Astrocyte of the spinal cord (primary cell): ENCODE measurements at regions not wholly inside any gene's neighbourhood (a gene's known extent, or its start where the extent isn't known, plus 50 kb on each side); places are given as distances from the start of the nearest gene placed in this dataset.
"Not testable (repeated sequence)": the region's sequence is repeated elsewhere in the genome, so short reads cannot be mapped to it uniquely, and the experiment has no call there.

Source experiments
- DNase-seq: peaks from one replicate; pipeline ENCODE4 v3.0.0; 2011; ENCODE audit warnings: low read depth, low spot score
- H3K4me3 ChIP-seq: 2 replicates; pipeline ENCODE4 v1.5.1; 2011; ENCODE audit warnings: low read depth, mild to moderate bottlenecking, low read length, moderate library complexity
- in situ Hi-C: cut with HindIII; loops from 2 replicates; pipeline ENCODE4 v1.10.0; 2017; ENCODE audit warnings: low sequenced_read_pairs
- TF ChIP-seq, protein P1 (sequence below): IDR thresholded peaks from 2 replicates; pipeline ENCODE4 v1.5.1; 2012; ENCODE audit warnings: low read depth, mild to moderate bottlenecking, low read length, inconsistent platforms

DNA sequence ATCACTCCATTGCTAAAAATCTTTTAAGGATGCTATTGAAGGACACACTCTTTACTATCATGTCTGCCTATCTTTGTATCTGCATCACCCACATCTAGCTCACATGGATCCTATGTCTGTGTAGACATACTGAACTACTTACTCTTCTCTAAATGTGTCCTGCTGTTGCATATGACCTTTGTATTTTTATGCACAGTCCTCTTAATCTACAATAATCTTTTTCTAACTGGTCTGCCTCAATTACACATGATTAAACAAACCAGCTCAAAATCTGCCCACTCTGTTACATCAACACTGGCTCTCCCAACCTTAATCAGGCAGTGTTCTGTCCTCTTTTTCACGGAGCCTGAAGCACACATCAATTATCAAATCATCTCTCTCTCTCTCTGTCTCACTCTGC lies 316.3 kb upstream of the MGAT4C start:
- TF ChIP-seq, protein P1, sequence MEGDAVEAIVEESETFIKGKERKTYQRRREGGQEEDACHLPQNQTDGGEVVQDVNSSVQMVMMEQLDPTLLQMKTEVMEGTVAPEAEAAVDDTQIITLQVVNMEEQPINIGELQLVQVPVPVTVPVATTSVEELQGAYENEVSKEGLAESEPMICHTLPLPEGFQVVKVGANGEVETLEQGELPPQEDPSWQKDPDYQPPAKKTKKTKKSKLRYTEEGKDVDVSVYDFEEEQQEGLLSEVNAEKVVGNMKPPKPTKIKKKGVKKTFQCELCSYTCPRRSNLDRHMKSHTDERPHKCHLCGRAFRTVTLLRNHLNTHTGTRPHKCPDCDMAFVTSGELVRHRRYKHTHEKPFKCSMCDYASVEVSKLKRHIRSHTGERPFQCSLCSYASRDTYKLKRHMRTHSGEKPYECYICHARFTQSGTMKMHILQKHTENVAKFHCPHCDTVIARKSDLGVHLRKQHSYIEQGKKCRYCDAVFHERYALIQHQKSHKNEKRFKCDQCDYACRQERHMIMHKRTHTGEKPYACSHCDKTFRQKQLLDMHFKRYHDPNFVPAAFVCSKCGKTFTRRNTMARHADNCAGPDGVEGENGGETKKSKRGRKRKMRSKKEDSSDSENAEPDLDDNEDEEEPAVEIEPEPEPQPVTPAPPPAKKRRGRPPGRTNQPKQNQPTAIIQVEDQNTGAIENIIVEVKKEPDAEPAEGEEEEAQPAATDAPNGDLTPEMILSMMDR = no peak
- in situ Hi-C loops = no loop called here
- no peak overlapping the region for H3K4me3 ChIP-seq
- DNase-seq = no peak

DNA sequence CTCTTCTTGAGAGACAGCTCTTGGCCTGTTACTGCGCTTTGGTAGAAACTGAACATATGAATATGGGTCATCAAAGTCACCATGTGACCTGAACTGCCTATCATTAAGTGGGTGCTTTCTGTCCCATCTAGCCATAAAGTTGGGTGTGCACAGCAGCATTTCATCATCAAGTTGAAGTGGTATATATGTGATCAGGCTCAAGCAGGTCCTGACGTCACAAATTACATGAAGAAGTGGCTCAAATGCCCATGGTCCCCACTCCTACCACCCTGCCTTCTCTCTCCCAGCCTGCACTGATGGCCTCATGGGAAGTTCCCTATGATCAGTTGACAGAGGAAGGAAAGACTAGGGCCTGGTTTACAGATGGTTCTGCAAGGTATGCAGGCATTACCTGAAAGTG lies 308.8 kb upstream of the MGAT4C start:
- TF ChIP-seq, protein P1 = no peak
- DNase-seq = no peak
- in situ Hi-C loops = no loop called here
- no peak overlapping the region for H3K4me3 ChIP-seq

- H3K4me3 ChIP-seq, in situ Hi-C loops, DNase-seq: not testable (repeated sequence)
These were observed 299.3 kb upstream of the MGAT4C start for GRCh38 chr12:86555491-86555890.

GRCh38 chr12:86551146-86551571 lies 295.0 kb upstream of the MGAT4C start:
- no peak for DNase-seq
- TF ChIP-seq, protein P1 = no peak
- H3K4me3 ChIP-seq = no peak overlapping the region
- in situ Hi-C loops = no loop called here

- TF ChIP-seq, protein P1 = no peak
These were observed 294.3 kb upstream of the MGAT4C start for GRCh38 chr12:86550218-86551145.

DNA sequence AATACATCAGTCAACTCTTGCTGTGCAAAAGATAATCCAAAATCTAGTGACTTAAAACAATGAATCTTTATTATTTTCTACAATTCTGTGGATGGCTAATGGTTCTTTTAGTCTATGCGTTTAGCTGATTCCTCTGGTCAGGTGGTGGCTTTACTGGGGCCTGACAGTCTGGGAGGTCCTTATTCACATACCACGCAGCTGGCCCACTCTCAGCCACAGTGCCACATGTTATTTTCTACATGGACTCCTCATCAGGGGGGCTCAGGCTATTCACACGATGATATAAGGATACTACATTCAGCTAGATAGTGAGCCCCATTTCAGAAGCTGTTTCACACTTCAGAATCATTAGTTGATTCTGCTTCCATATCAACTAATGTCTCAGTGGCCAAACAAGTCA lies 287.5 kb upstream of the MGAT4C start:
- no peak for DNase-seq
- TF ChIP-seq, protein P1 = no peak
- no peak overlapping the region for H3K4me3 ChIP-seq
- in situ Hi-C loops = no loop called here

More at GRCh38 chr12:86550218-86551145, 294.3 kb upstream of the MGAT4C start:
- no peak for DNase-seq
- no peak overlapping the region for H3K4me3 ChIP-seq
- in situ Hi-C loops = no loop called here

DNA sequence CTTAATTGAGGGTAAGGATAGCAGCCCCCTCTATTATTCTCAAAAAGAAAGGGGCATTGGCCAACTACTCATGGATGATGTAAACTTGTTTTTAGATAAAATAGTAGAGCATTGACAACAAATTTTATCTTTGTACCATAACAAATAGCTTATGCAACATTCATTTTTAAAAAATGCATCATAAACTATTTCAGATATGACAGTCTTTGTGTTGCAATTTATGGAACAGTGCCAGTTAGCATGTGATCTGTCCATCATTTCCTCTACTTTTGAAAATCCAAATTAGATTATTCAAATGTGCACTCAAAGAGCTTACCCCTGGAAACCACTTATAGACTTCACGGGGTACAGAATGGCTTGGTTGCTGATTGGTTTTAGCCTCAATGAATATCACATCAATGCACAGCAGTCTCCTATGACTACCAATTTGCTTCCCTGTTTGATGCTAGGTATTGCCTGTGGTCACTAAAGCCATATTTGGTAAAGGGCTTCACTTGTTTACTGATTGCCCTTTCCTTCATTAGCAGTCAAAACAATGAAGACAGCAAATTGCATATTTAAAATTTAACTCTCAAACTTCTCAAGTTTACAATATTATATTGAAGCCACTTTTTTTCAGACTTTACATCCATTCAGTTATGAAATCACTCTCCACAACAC lies 274.9 kb upstream of the MGAT4C start:
- TF ChIP-seq, protein P1 = no peak
- DNase-seq = no peak
- in situ Hi-C loops = no loop called here
- H3K4me3 ChIP-seq = no peak overlapping the region
